Keratinocyte (primary cell): ENCODE measurements at regions not wholly inside any gene's neighbourhood (a gene's known extent, or its start where the extent isn't known, plus 50 kb on each side); places are given as distances from the start of the nearest gene placed in this dataset.

Source experiments
- DNase-seq: peaks from one replicate; pipeline ENCODE4 v3.0.0-alpha.2; 2011; ENCODE audit warnings: low read depth, missing footprints, low spot score
- FAIRE-seq: peaks from 2 replicates; lab custom pipeline; 2011; peaks lifted over from hg19 to GRCh38; lab: Jason Lieb, UNC
- H2AFZ ChIP-seq: 2 replicates; pipeline ENCODE4 v1.6.0; 2012; ENCODE audit warnings: low read length, control low read depth, inconsistent platforms; ENCODE audit not compliant: control insufficient read depth
- H3K27ac ChIP-seq: 2 replicates; pipeline ENCODE4 v1.5.1; 2011; ENCODE audit warnings: low read length; ENCODE audit not compliant: control insufficient read depth, insufficient read depth
- H3K27me3 ChIP-seq: 3 replicates; pipeline ENCODE4 v1.6.0; 2011; ENCODE audit warnings: low read length; ENCODE audit not compliant: control insufficient read depth, insufficient read depth; ENCODE audit errors: extremely low read depth
- H3K36me3 ChIP-seq, 2 experiments: 2 replicates in 1 of 2; 3 replicates in 1 of 2; pipeline ENCODE4 v1.5.1; 2011; ENCODE audit warnings: low read length in 2 of 2, mild to moderate bottlenecking in 1 of 2; ENCODE audit not compliant: control insufficient read depth in 2 of 2, insufficient read depth in 2 of 2; ENCODE audit errors: extremely low read depth in 1 of 2
- H3K4me1 ChIP-seq: 3 replicates; pipeline ENCODE4 v1.5.1; 2011; ENCODE audit warnings: low read length; ENCODE audit not compliant: control insufficient read depth, insufficient read depth; ENCODE audit errors: extremely low read depth
- H3K4me2 ChIP-seq: 3 replicates; pipeline ENCODE4 v1.6.0; 2011; ENCODE audit warnings: low read depth, low read length; ENCODE audit not compliant: control insufficient read depth, insufficient read depth; ENCODE audit errors: extremely low read depth
- H3K4me3 ChIP-seq, 3 experiments: fragments of 200-600 bp in 1 of 3; sonication (generic) in 1 of 3; 2 replicates in 2 of 3; 3 replicates in 1 of 3; pipeline ENCODE4 v1.5.1; 2011 to 2016; ENCODE audit warnings: low read length in 3 of 3, mild to moderate bottlenecking in 3 of 3, control low read depth in 2 of 3, inconsistent platforms in 1 of 3, low read depth in 1 of 3, mixed read lengths in 1 of 3, mixed run types in 1 of 3, moderate library complexity in 1 of 3; ENCODE audit not compliant: control insufficient read depth in 2 of 3, insufficient read depth in 2 of 3; ENCODE audit errors: extremely low read depth in 1 of 3
- H3K79me2 ChIP-seq: 2 replicates; pipeline ENCODE4 v1.6.0; 2012; ENCODE audit warnings: low read length; ENCODE audit not compliant: control insufficient read depth, insufficient read depth
- H3K9ac ChIP-seq: 3 replicates; pipeline ENCODE4 v1.6.0; 2011; ENCODE audit warnings: low read length; ENCODE audit not compliant: control insufficient read depth, insufficient read depth; ENCODE audit errors: extremely low read depth
- H3K9me1 ChIP-seq: 3 replicates; pipeline ENCODE4 v1.6.0; 2011; ENCODE audit warnings: low read length; ENCODE audit not compliant: control insufficient read depth, insufficient read depth; ENCODE audit errors: extremely low read depth
- H3K9me3 ChIP-seq: 2 replicates; pipeline ENCODE4 v1.5.1; 2012; ENCODE audit warnings: low read depth, low read length; ENCODE audit not compliant: control insufficient read depth
- H4K20me1 ChIP-seq: 3 replicates; pipeline ENCODE4 v1.6.0; 2011; ENCODE audit warnings: low read length; ENCODE audit not compliant: control insufficient read depth, insufficient read depth; ENCODE audit errors: extremely low read depth
- CTCF ChIP-seq, 3 experiments: IDR thresholded peaks in 1 of 3; conservative IDR thresholded peaks in 1 of 3; optimal IDR thresholded peaks in 1 of 3; 2 replicates in 2 of 3; 3 replicates in 1 of 3; pipeline versions ENCODE3 to v1.5.1; 2011; ENCODE audit warnings: low read length in 3 of 3, mild to moderate bottlenecking in 3 of 3, moderate library complexity in 2 of 3, control low read depth in 1 of 3, inconsistent platforms in 1 of 3; ENCODE audit not compliant: insufficient read depth in 2 of 3; ENCODE audit errors: extremely low read depth in 1 of 3
- EZH2 ChIP-seq: IDR thresholded peaks from one replicate; pipeline ENCODE4 v1.6.1; 2012; ENCODE audit warnings: inconsistent platforms, mild to moderate bottlenecking, low read length, moderate library complexity
- dilution Hi-C: fragments of 300-500 bp; cut with MboI; formaldehyde crosslinking; loops from one replicate; pipeline ENCODE4 v1.7.0; 2020; ENCODE audit warnings: low sequenced_read_pairs; ENCODE audit not compliant: extremely low pct_ligation_motif_present

GRCh38 chr9:74117151-74117550 is 380.0 kb upstream of the RORB start:
- H3K27me3 ChIP-seq: no peaks in the 10 kb centered on the region
- no peak overlapping the region for H3K27ac ChIP-seq
- H3K4me1 ChIP-seq: no peaks in the 10 kb centered on the region
- H2AFZ ChIP-seq: no peak overlapping the region
- no peak for TF ChIP-seq CTCF (optimal IDR thresholded peaks at IDR 0.05 in 1 of 3, IDR thresholded peaks at IDR 0.05 in 1 of 3, conservative IDR thresholded peaks at IDR 0.05 in 1 of 3; ENCODE audit: extremely low read depth in 1 of 3, insufficient read depth in 2 of 3, low read length in 3 of 3)
- TF ChIP-seq EZH2: no peak
- no peaks in the 10 kb centered on the region for H3K9me1 ChIP-seq
- H3K4me3 ChIP-seq: no peak overlapping the region
- no peak for DNase-seq
- FAIRE-seq: no peak
- no peaks in the 10 kb centered on the region for H3K79me2 ChIP-seq
- dilution Hi-C loops: no loop called here
- no peaks in the 10 kb centered on the region for H3K36me3 ChIP-seq
- no peaks in the 10 kb centered on the region for H3K9me3 ChIP-seq
- H3K4me2 ChIP-seq: no peak overlapping the region
- no peak overlapping the region for H3K9ac ChIP-seq
- no peaks in the 10 kb centered on the region for H4K20me1 ChIP-seq

DNA sequence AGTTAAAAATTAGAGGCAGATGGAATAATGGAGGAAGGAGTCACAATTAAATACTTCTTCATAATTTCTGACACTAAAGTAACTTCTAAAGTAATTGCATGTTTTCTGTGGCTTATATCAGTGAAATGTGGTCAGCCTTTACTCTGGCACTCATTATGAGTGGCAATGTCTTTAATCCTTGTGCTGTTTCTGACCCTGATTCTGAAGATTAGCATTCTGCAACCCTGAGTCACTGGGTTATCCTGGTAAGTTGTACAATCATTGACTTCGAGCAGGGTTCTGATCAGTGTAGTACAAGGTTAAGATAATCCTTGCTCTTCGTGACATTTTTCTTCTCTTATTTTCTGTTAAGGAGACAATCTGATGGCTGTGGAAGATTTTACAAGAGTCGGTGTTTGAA is 379.4 kb upstream of the RORB start:
- Histone ChIP-seq H3K4me3 (no peak overlapping the region), H2AFZ (no peak overlapping the region), H3K27ac (no peak overlapping the region), H3K79me2 (no peaks in the 10 kb centered on the region), H3K9ac (no peak overlapping the region), H3K9me3 (no peaks in the 10 kb centered on the region), H4K20me1 (no peaks in the 10 kb centered on the region), H3K9me1 (no peaks in the 10 kb centered on the region), H3K27me3 (no peaks in the 10 kb centered on the region), H3K4me2 (no peak overlapping the region), H3K4me1 (no peaks in the 10 kb centered on the region), H3K36me3 (no peaks in the 10 kb centered on the region)
- dilution Hi-C loops: no loop called here
- no peak for TF ChIP-seq EZH2
- no peak for TF ChIP-seq CTCF (optimal IDR thresholded peaks at IDR 0.05 in 1 of 3, IDR thresholded peaks at IDR 0.05 in 1 of 3, conservative IDR thresholded peaks at IDR 0.05 in 1 of 3; ENCODE audit: extremely low read depth in 1 of 3, insufficient read depth in 2 of 3, low read length in 3 of 3)
- DNase-seq (no peak), FAIRE-seq (no peak)
